Adrenal gland (tissue), 5 donors: ENCODE measurements at regions not wholly inside any gene's neighbourhood (a gene's known extent, or its start where the extent isn't known, plus 50 kb on each side); places are given as distances from the start of the nearest gene placed in this dataset.

ENCODE experiments used
- POLR2A ChIP-seq, 2 donors: fragments of 450-650 bp; IDR thresholded peaks; one replicate each; pipeline ENCODE4 v1.6.1; 2017; ENCODE audit warnings: antibody characterized with exemption in 2 of 2, mild to moderate bottlenecking in 2 of 2, moderate library complexity in 1 of 2
- TF ChIP-seq, protein P1 (sequence below), 6 experiments: fragments of 450-650 bp in 4 of 6; fragments of 200-600 bp in 2 of 6; sonication (generic) in 1 of 6; IDR thresholded peaks; 1 replicate in 5 of 6; 2 replicates in 1 of 6; pipeline versions ENCODE4 v1.5.1 to v1.8.0; 2016 to 2021; ENCODE audit warnings: antibody characterized with exemption in 6 of 6, mild to moderate bottlenecking in 2 of 6, moderate library complexity in 1 of 6
- donor health status: DM: no; HTN: no; CAD: no.

DNA sequence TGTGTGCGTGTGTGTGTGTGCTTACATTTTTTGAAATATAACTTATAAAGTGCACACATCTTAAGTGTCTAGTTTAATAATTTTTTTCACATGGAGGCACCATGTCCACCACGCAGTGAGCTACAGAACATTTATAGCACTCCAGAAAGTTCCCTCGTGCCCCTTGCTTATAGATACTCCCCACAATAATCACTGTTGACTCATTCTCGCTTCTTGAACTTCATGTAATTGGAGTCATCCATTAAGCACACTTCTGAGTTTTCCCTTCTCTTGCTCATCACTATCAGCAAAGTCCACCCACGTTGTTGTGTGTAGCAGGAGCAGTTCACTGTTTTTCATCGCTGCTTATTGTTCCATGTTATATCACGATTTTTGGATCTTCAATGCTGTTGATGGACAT lies 78.4 kb upstream of the DISP3 start:
- TF ChIP-seq, protein P1, sequence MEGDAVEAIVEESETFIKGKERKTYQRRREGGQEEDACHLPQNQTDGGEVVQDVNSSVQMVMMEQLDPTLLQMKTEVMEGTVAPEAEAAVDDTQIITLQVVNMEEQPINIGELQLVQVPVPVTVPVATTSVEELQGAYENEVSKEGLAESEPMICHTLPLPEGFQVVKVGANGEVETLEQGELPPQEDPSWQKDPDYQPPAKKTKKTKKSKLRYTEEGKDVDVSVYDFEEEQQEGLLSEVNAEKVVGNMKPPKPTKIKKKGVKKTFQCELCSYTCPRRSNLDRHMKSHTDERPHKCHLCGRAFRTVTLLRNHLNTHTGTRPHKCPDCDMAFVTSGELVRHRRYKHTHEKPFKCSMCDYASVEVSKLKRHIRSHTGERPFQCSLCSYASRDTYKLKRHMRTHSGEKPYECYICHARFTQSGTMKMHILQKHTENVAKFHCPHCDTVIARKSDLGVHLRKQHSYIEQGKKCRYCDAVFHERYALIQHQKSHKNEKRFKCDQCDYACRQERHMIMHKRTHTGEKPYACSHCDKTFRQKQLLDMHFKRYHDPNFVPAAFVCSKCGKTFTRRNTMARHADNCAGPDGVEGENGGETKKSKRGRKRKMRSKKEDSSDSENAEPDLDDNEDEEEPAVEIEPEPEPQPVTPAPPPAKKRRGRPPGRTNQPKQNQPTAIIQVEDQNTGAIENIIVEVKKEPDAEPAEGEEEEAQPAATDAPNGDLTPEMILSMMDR (IDR thresholded peaks at IDR 0.05) = no peak
- TF ChIP-seq POLR2A (IDR thresholded peaks at IDR 0.05) = no peak
